IgD-negative memory B cell (primary cell): ENCODE measurements at regions not wholly inside any gene's neighbourhood (a gene's known extent, or its start where the extent isn't known, plus 50 kb on each side); places are given as distances from the start of the nearest gene placed in this dataset.
A peak's percentile ranks its signal among the peaks of the same experiment; 100 is the strongest.
"Not testable (repeated sequence)": the region's sequence is repeated elsewhere in the genome, so short reads cannot be mapped to it uniquely, and the experiment has no call there.

ENCODE experiments used
- H3K27ac Mint-ChIP-seq, 3 donors: one replicate each; pipeline ENCODE4 v1.8.0; 2020 to 2022; ENCODE audit warnings: mild to moderate bottlenecking in 3 of 3, mixed read lengths in 3 of 3, moderate library complexity in 1 of 3
- H3K27me3 Mint-ChIP-seq: one replicate; pipeline ENCODE4 v1.8.0; 2021; ENCODE audit warnings: mixed read lengths
- H3K36me3 Mint-ChIP-seq: one replicate; pipeline ENCODE4 v1.8.0; 2020; ENCODE audit warnings: mild to moderate bottlenecking, mixed read lengths
- H3K4me1 Mint-ChIP-seq, 3 donors: one replicate each; pipeline ENCODE4 v1.8.0; 2020 to 2022; ENCODE audit warnings: mixed read lengths in 3 of 3, mild to moderate bottlenecking in 1 of 3
- H3K4me3 Mint-ChIP-seq, 4 donors: one replicate each; pipeline ENCODE4 v1.8.0; 2020 to 2022; ENCODE audit warnings: mild to moderate bottlenecking in 4 of 4, mixed read lengths in 4 of 4, moderate library complexity in 3 of 4
- H3K9me3 Mint-ChIP-seq, 3 donors: one replicate each; pipeline ENCODE4 v1.8.0; 2020 to 2021; ENCODE audit warnings: mixed read lengths in 3 of 3, mild to moderate bottlenecking in 1 of 3

- no peak overlapping the region for H3K4me3 Mint-ChIP-seq
Observed at GRCh38 chr2:7379799-7380198, 462.6 kb downstream of the RNF144A start.

GRCh38 chr2:7384773-7385349, 467.6 kb downstream of the RNF144A start:
- Mint-ChIP-seq H3K4me1 (no peaks in the 10 kb centered on the region), H3K4me3 (peak overlapping the region in 1 of 4 donors; percentile 40), H3K27ac (no peak overlapping the region), H3K9me3 (no peaks in the 10 kb centered on the region), H3K36me3 (no peaks in the 10 kb centered on the region), H3K27me3 (peaks cover 8% of the 10 kb centered on the region)

More at GRCh38 chr2:7379799-7380198, 462.6 kb downstream of the RNF144A start:
- Mint-ChIP-seq H3K36me3 (peaks cover 4% of the 10 kb centered on the region), H3K9me3 (no peaks in the 10 kb centered on the region), H3K4me1 (peaks cover 0 to 1% (median 0%) of the 10 kb centered on the region in 3 donors), H3K27ac (no peak overlapping the region), H3K27me3 (peaks cover 13% of the 10 kb centered on the region)

GRCh38 chr2:7390311-7390710, 473.1 kb downstream of the RNF144A start:
- not testable (repeated sequence) for H3K9me3 Mint-ChIP-seq, H3K36me3 Mint-ChIP-seq, H3K27ac Mint-ChIP-seq, H3K27me3 Mint-ChIP-seq, H3K4me3 Mint-ChIP-seq, H3K4me1 Mint-ChIP-seq

GRCh38 chr2:7392076-7392787, 475.0 kb downstream of the RNF144A start:
- H3K27ac Mint-ChIP-seq = no peak overlapping the region
- no peaks in the 10 kb centered on the region for H3K4me1 Mint-ChIP-seq
- no peaks in the 10 kb centered on the region for H3K36me3 Mint-ChIP-seq
- no peaks in the 10 kb centered on the region for H3K9me3 Mint-ChIP-seq
- no peak overlapping the region for H3K4me3 Mint-ChIP-seq
- peaks cover 4% of the 10 kb centered on the region for H3K27me3 Mint-ChIP-seq

- H3K27ac Mint-ChIP-seq = no peak overlapping the region
Observed at GRCh38 chr2:7394195-7394594, 477.0 kb downstream of the RNF144A start.

GRCh38 chr2:7400628-7401027, 483.4 kb downstream of the RNF144A start:
- Mint-ChIP-seq H3K9me3 (no peaks in the 10 kb centered on the region), H3K4me3 (no peak overlapping the region), H3K4me1 (no peaks in the 10 kb centered on the region), H3K36me3 (no peaks in the 10 kb centered on the region), H3K27ac (no peak overlapping the region), H3K27me3 (peaks cover 7% of the 10 kb centered on the region)

More at GRCh38 chr2:7394195-7394594, 477.0 kb downstream of the RNF144A start:
- no peak overlapping the region for H3K4me3 Mint-ChIP-seq
- H3K27me3 Mint-ChIP-seq = peaks cover 4% of the 10 kb centered on the region
- H3K9me3 Mint-ChIP-seq = no peaks in the 10 kb centered on the region
- H3K4me1 Mint-ChIP-seq = no peaks in the 10 kb centered on the region
- no peaks in the 10 kb centered on the region for H3K36me3 Mint-ChIP-seq

- H3K27me3 Mint-ChIP-seq = peaks cover 3% of the 10 kb centered on the region
- H3K9me3 Mint-ChIP-seq = no peaks in the 10 kb centered on the region
- no peak overlapping the region for H3K4me3 Mint-ChIP-seq
- no peak overlapping the region for H3K27ac Mint-ChIP-seq
- no peaks in the 10 kb centered on the region for H3K36me3 Mint-ChIP-seq
- H3K4me1 Mint-ChIP-seq = no peaks in the 10 kb centered on the region
Observed at GRCh38 chr2:7403092-7403775, 486.0 kb downstream of the RNF144A start.

- Mint-ChIP-seq H3K36me3 (no peaks in the 10 kb centered on the region), H3K27me3 (peaks cover 6% of the 10 kb centered on the region), H3K27ac (no peak overlapping the region), H3K9me3 (no peaks in the 10 kb centered on the region), H3K4me3 (no peak overlapping the region), H3K4me1 (no peaks in the 10 kb centered on the region)
Observed at GRCh38 chr2:7405861-7406715, 488.9 kb downstream of the RNF144A start.

- Mint-ChIP-seq H3K36me3 (no peaks in the 10 kb centered on the region), H3K4me1 (no peaks in the 10 kb centered on the region), H3K4me3 (no peak overlapping the region), H3K27me3 (peaks cover 6% of the 10 kb centered on the region), H3K27ac (no peak overlapping the region), H3K9me3 (no peaks in the 10 kb centered on the region)
Observed at GRCh38 chr2:7407001-7407400, 489.8 kb downstream of the RNF144A start.

- Mint-ChIP-seq H3K4me3 (no peak overlapping the region), H3K4me1 (no peaks in the 10 kb centered on the region), H3K27me3 (peaks cover 6% of the 10 kb centered on the region), H3K27ac (no peak overlapping the region), H3K9me3 (no peaks in the 10 kb centered on the region), H3K36me3 (no peaks in the 10 kb centered on the region)
Observed at GRCh38 chr2:7407906-7408680, 490.9 kb downstream of the RNF144A start.

- Mint-ChIP-seq H3K27me3 (peaks cover 4% of the 10 kb centered on the region), H3K4me1 (no peaks in the 10 kb centered on the region), H3K9me3 (no peaks in the 10 kb centered on the region), H3K36me3 (peaks cover 3% of the 10 kb centered on the region), H3K4me3 (no peak overlapping the region), H3K27ac (no peak overlapping the region)
Observed at GRCh38 chr2:7411691-7412090, 494.5 kb downstream of the RNF144A start.

GRCh38 chr2:7417845-7418742, 500.9 kb downstream of the RNF144A start:
- Mint-ChIP-seq H3K27ac (no peak overlapping the region), H3K9me3 (peaks cover 1 to 5% (median 2%) of the 10 kb centered on the region in 3 donors), H3K36me3 (peaks cover 3% of the 10 kb centered on the region), H3K4me3 (no peak overlapping the region), H3K4me1 (no peaks in the 10 kb centered on the region), H3K27me3 (peaks cover 3% of the 10 kb centered on the region)

- no peak overlapping the region for H3K27ac Mint-ChIP-seq
- peaks cover 1 to 5% (median 2%) of the 10 kb centered on the region in 3 donors for H3K9me3 Mint-ChIP-seq
- H3K4me1 Mint-ChIP-seq = no peaks in the 10 kb centered on the region
- peaks cover 3% of the 10 kb centered on the region for H3K36me3 Mint-ChIP-seq
- H3K4me3 Mint-ChIP-seq = no peak overlapping the region
- H3K27me3 Mint-ChIP-seq = peaks cover 3% of the 10 kb centered on the region
Observed at GRCh38 chr2:7419186-7419585, 502.0 kb downstream of the RNF144A start.
